GM23338 (cell line): ENCODE measurements at regions not wholly inside any gene's neighbourhood (a gene's known extent, or its start where the extent isn't known, plus 50 kb on each side); places are given as distances from the start of the nearest gene placed in this dataset.

Experiments
- EZH2 ChIP-seq: fragments of 200-600 bp; sonication (generic); IDR thresholded peaks from one replicate; pipeline ENCODE4 v1.8.0; 2017; ENCODE audit warnings: antibody characterized with exemption, mild to moderate bottlenecking, low read depth; ENCODE audit not compliant: unreplicated experiment
- EZH2phosphoT487 ChIP-seq: fragments of 200-600 bp; sonication (generic); IDR thresholded peaks from one replicate; pipeline ENCODE4 v1.8.1; 2018; ENCODE audit warnings: antibody characterized with exemption; ENCODE audit not compliant: unreplicated experiment
- NANOG ChIP-seq: IDR thresholded peaks from 2 replicates; pipeline ENCODE4 v1.6.1; 2016; ENCODE audit warnings: antibody characterized with exemption, borderline replicate concordance
- POLR2AphosphoS5 ChIP-seq: IDR thresholded peaks from 2 replicates; pipeline ENCODE4 v1.6.1; 2016; ENCODE audit warnings: antibody characterized with exemption, low read depth
- STAT1 ChIP-seq: IDR thresholded peaks from one replicate; pipeline ENCODE4 v1.6.1; 2016; ENCODE audit warnings: antibody characterized with exemption; ENCODE audit not compliant: unreplicated experiment
- ZNF114 ChIP-seq: fragments of 250-450 bp; sonication (Bioruptor Pico); IDR thresholded peaks from 2 replicates; pipeline ENCODE4 v1.5.0; 2020; ENCODE audit warnings: mild to moderate bottlenecking, moderate library complexity
- ZNF331 ChIP-seq: fragments of 250-450 bp; sonication (Bioruptor Pico); IDR thresholded peaks from 2 replicates; pipeline ENCODE4 v1.5.0; 2020; ENCODE audit warnings: low read depth, mild to moderate bottlenecking, moderate library complexity
- TF ChIP-seq, protein P1 (sequence below): fragments of 250-450 bp; sonication (Bioruptor Pico); IDR thresholded peaks from 2 replicates; pipeline ENCODE4 v1.5.0; 2020; ENCODE audit warnings: mild to moderate bottlenecking, moderate library complexity
- TF ChIP-seq, protein P2 (sequence below): IDR thresholded peaks from one replicate; pipeline ENCODE4 v1.6.1; 2018; ENCODE audit warnings: antibody characterized with exemption; ENCODE audit not compliant: unreplicated experiment

DNA sequence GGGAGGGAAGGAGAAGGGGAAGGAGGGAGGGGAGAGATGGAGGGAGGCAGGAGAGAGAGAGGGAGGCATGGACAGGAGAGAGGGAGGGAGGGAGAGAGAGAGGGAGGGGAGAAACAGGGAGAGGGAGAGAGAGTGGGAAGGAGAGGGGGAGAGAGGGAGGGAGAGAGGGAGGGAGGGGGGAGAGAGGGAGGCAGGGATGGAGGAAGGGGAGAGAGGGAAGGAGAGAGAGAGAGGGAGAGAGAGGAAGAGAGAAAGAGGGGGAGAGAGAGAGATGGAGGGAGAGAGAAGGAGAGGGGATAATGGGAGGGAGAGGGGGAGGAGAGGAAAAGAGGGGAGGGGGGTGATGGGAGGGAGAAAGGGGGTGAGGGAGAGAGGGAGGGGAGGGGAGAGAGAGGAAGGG lies 86.8 kb upstream of the VSTM2B start (continued):
- TF ChIP-seq, protein P1, sequence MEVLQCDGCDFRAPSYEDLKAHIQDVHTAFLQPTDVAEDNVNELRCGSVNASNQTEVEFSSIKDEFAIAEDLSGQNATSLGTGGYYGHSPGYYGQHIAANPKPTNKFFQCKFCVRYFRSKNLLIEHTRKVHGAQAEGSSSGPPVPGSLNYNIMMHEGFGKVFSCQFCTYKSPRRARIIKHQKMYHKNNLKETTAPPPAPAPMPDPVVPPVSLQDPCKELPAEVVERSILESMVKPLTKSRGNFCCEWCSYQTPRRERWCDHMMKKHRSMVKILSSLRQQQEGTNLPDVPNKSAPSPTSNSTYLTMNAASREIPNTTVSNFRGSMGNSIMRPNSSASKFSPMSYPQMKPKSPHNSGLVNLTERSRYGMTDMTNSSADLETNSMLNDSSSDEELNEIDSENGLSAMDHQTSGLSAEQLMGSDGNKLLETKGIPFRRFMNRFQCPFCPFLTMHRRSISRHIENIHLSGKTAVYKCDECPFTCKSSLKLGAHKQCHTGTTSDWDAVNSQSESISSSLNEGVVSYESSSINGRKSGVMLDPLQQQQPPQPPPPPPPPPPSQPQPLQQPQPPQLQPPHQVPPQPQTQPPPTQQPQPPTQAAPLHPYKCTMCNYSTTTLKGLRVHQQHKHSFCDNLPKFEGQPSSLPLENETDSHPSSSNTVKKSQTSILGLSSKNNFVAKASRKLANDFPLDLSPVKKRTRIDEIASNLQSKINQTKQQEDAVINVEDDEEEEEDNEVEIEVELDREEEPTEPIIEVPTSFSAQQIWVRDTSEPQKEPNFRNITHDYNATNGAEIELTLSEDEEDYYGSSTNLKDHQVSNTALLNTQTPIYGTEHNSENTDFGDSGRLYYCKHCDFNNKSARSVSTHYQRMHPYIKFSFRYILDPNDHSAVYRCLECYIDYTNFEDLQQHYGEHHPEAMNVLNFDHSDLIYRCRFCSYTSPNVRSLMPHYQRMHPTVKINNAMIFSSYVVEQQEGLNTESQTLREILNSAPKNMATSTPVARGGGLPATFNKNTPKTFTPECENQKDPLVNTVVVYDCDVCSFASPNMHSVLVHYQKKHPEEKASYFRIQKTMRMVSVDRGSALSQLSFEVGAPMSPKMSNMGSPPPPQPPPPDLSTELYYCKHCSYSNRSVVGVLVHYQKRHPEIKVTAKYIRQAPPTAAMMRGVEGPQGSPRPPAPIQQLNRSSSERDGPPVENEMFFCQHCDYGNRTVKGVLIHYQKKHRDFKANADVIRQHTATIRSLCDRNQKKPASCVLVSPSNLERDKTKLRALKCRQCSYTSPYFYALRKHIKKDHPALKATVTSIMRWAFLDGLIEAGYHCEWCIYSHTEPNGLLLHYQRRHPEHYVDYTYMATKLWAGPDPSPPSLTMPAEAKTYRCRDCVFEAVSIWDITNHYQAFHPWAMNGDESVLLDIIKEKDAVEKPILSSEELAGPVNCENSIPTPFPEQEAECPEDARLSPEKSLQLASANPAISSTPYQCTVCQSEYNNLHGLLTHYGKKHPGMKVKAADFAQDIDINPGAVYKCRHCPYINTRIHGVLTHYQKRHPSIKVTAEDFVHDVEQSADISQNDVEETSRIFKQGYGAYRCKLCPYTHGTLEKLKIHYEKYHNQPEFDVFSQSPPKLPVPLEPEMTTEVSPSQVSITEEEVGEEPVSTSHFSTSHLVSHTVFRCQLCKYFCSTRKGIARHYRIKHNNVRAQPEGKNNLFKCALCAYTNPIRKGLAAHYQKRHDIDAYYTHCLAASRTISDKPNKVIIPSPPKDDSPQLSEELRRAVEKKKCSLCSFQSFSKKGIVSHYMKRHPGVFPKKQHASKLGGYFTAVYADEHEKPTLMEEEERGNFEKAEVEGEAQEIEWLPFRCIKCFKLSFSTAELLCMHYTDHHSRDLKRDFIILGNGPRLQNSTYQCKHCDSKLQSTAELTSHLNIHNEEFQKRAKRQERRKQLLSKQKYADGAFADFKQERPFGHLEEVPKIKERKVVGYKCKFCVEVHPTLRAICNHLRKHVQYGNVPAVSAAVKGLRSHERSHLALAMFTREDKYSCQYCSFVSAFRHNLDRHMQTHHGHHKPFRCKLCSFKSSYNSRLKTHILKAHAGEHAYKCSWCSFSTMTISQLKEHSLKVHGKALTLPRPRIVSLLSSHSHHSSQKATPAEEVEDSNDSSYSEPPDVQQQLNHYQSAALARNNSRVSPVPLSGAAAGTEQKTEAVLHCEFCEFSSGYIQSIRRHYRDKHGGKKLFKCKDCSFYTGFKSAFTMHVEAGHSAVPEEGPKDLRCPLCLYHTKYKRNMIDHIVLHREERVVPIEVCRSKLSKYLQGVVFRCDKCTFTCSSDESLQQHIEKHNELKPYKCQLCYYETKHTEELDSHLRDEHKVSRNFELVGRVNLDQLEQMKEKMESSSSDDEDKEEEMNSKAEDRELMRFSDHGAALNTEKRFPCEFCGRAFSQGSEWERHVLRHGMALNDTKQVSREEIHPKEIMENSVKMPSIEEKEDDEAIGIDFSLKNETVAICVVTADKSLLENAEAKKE (CRISPR knock-in tag) = no peak
- TF ChIP-seq ZNF114 (no peak), NANOG (no peak), EZH2phosphoT487 (no peak), POLR2AphosphoS5 (no peak), STAT1 (no peak), ZNF331 (CRISPR knock-in tag) (no peak), EZH2 (no peak)
- TF ChIP-seq, protein P2, sequence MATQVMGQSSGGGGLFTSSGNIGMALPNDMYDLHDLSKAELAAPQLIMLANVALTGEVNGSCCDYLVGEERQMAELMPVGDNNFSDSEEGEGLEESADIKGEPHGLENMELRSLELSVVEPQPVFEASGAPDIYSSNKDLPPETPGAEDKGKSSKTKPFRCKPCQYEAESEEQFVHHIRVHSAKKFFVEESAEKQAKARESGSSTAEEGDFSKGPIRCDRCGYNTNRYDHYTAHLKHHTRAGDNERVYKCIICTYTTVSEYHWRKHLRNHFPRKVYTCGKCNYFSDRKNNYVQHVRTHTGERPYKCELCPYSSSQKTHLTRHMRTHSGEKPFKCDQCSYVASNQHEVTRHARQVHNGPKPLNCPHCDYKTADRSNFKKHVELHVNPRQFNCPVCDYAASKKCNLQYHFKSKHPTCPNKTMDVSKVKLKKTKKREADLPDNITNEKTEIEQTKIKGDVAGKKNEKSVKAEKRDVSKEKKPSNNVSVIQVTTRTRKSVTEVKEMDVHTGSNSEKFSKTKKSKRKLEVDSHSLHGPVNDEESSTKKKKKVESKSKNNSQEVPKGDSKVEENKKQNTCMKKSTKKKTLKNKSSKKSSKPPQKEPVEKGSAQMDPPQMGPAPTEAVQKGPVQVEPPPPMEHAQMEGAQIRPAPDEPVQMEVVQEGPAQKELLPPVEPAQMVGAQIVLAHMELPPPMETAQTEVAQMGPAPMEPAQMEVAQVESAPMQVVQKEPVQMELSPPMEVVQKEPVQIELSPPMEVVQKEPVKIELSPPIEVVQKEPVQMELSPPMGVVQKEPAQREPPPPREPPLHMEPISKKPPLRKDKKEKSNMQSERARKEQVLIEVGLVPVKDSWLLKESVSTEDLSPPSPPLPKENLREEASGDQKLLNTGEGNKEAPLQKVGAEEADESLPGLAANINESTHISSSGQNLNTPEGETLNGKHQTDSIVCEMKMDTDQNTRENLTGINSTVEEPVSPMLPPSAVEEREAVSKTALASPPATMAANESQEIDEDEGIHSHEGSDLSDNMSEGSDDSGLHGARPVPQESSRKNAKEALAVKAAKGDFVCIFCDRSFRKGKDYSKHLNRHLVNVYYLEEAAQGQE = no peak
